ENCODE measurements at regions not wholly inside any gene's neighbourhood (a gene's known extent, or its start where the extent isn't known, plus 50 kb on each side); places are given as distances from the start of the nearest gene placed in this dataset.

DNA sequence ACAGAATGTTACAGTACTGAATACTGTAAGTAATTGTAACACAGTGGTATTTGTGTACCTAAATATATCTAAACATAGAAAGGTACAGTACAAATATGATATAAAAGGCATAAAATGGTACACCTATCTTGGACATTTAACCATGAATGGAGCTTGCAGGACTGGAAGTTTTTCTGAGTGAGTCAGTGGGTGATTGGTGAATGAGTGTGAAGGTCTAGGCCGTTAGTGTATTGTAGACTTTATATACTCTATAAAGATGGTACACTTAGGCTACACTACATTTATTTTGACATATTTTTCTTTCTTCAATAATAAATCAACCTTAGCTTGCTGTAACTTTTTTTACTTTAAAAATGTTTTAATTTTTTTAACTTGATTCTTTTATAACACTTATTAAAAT lies 422.5 kb upstream of the FSTL5 start:
- no peaks in the 10 kb centered on the region for H3K9me3 ChIP-seq
- no peaks in the 10 kb centered on the region for H3K4me1 ChIP-seq
- no peaks in the 10 kb centered on the region for H3K36me3 ChIP-seq
- TF ChIP-seq POLR2A (IDR thresholded peaks at IDR 0.05) (no peak), POLR2AphosphoS5 (IDR thresholded peaks at IDR 0.05) (no peak)
- TF ChIP-seq, protein P1, sequence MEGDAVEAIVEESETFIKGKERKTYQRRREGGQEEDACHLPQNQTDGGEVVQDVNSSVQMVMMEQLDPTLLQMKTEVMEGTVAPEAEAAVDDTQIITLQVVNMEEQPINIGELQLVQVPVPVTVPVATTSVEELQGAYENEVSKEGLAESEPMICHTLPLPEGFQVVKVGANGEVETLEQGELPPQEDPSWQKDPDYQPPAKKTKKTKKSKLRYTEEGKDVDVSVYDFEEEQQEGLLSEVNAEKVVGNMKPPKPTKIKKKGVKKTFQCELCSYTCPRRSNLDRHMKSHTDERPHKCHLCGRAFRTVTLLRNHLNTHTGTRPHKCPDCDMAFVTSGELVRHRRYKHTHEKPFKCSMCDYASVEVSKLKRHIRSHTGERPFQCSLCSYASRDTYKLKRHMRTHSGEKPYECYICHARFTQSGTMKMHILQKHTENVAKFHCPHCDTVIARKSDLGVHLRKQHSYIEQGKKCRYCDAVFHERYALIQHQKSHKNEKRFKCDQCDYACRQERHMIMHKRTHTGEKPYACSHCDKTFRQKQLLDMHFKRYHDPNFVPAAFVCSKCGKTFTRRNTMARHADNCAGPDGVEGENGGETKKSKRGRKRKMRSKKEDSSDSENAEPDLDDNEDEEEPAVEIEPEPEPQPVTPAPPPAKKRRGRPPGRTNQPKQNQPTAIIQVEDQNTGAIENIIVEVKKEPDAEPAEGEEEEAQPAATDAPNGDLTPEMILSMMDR (IDR thresholded peaks at IDR 0.05 in 8 of 11, conservative IDR thresholded peaks at IDR 0.05 in 3 of 11): no peak
- intact Hi-C loops (cut with DNase I; ENCODE audit: low total_unique reads): no loop called here
- 73 to 89% (median 83%) methylated on average over 1 of the region's 1 CpG for WGBS, 5 donors
- H3K4me3 ChIP-seq: no peak overlapping the region
- no peak for DNase-seq
- no peak overlapping the region for H3K27ac ChIP-seq
- no peaks in the 10 kb centered on the region for H3K27me3 ChIP-seq (replicated peaks in 1 of 7)

DNA sequence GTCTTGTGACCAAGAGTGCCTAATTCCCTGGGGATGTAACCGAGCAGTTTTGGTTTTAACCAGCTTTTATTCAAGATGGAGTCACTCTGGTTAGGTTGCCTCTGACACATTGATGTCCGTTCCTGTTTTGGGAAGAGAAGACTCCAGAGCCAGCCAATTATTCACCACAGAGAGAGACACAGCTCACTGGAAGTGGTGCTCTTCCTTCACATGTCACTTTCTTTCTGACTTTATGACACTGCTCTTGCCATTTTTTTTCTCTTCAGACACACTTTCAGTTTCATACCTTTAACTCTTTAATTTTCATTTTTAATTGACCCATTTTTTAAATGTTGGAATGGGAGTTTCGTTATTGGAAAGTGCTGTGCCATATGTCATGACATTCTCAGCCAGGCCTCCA lies 418.4 kb upstream of the FSTL5 start:
- Histone ChIP-seq H3K27me3 (replicated peaks in 1 of 7) (no peaks in the 10 kb centered on the region), H3K36me3 (no peaks in the 10 kb centered on the region), H3K9me3 (no peaks in the 10 kb centered on the region), H3K4me3 (no peak overlapping the region), H3K4me1 (no peaks in the 10 kb centered on the region), H3K27ac (no peak overlapping the region)
- TF ChIP-seq POLR2AphosphoS5 (IDR thresholded peaks at IDR 0.05) (no peak), POLR2A (IDR thresholded peaks at IDR 0.05) (no peak)
- TF ChIP-seq, protein P1 (IDR thresholded peaks at IDR 0.05 in 8 of 11, conservative IDR thresholded peaks at IDR 0.05 in 3 of 11): no peak
- no peak for DNase-seq
- WGBS, 5 donors: 52 to 85% (median 77%) methylated on average over 3 of the region's 3 CpGs
- intact Hi-C loops (cut with DNase I; ENCODE audit: low total_unique reads): no loop called here

DNA sequence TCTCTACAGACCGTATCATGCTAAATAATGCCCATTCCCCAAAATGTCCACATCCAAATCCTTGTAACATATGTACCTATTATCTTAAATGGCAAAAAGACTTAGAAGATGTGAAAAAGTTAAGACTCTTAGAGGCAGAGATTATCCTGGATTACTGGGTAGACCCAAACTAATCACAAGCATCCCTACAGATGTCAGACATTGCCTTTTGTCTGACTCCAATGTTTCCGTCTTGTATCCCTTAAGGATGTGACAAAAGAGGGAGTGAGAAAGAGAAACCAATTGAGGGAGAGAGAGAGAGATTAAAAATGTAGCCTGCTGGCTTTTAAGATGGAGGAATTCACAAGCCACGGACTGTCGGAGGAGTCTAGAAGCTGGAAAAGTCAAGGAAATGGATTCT lies 401.9 kb upstream of the FSTL5 start:
- Histone ChIP-seq H3K9me3 (peaks cover 0 to 3% (median 0%) of the 10 kb centered on the region in 8 donors), H3K27ac (no peak overlapping the region), H3K4me3 (no peak overlapping the region), H3K27me3 (replicated peaks in 1 of 7) (no peaks in the 10 kb centered on the region), H3K36me3 (no peaks in the 10 kb centered on the region), H3K4me1 (no peaks in the 10 kb centered on the region)
- no peak for TF ChIP-seq POLR2AphosphoS5 (IDR thresholded peaks at IDR 0.05)
- TF ChIP-seq POLR2A (IDR thresholded peaks at IDR 0.05): no peak
- TF ChIP-seq, protein P1 (IDR thresholded peaks at IDR 0.05 in 8 of 11, conservative IDR thresholded peaks at IDR 0.05 in 3 of 11): no peak
- DNase-seq: no peak
- 46 to 68% (median 67%) methylated on average over 4 of the region's 4 CpGs for WGBS, 5 donors
- intact Hi-C loops (cut with DNase I; ENCODE audit: low total_unique reads): no loop called here

DNA sequence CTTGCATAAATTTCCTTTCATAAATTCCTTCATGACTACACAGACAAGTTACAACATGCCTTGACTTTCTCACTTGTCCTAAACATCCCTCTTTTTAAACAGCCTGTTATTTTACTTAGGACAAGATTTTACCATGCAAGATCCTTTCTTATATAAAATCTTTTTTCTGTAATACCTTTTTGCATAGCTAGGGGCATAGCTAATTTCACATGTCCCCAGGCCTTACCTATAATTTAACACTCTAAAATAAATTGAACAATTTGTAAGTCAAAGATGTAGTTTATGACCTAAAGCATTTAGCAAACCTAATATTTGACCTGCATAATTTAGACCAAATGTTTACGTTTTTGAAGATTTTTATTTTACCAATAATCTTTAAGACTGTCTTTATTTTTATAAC lies 396.3 kb upstream of the FSTL5 start:
- Histone ChIP-seq H3K4me1 (no peaks in the 10 kb centered on the region), H3K27me3 (replicated peaks in 1 of 7) (no peaks in the 10 kb centered on the region), H3K27ac (no peak overlapping the region), H3K9me3 (peaks cover 0 to 3% (median 0%) of the 10 kb centered on the region in 8 donors), H3K4me3 (no peak overlapping the region), H3K36me3 (no peaks in the 10 kb centered on the region)
- intact Hi-C loops (cut with DNase I; ENCODE audit: low total_unique reads): no loop called here
- WGBS, 5 donors: 74 to 92% (median 86%) methylated on average over 1 of the region's 1 CpG
- TF ChIP-seq POLR2A (IDR thresholded peaks at IDR 0.05): no peak
- TF ChIP-seq, protein P1 (IDR thresholded peaks at IDR 0.05 in 8 of 11, conservative IDR thresholded peaks at IDR 0.05 in 3 of 11): no peak
- no peak for TF ChIP-seq POLR2AphosphoS5 (IDR thresholded peaks at IDR 0.05)
- DNase-seq: no peak

Data from spleen (tissue), 11 donors.